ENCODE measurements at regions not wholly inside any gene's neighbourhood (a gene's known extent, or its start where the extent isn't known, plus 50 kb on each side); places are given as distances from the start of the nearest gene placed in this dataset.
"Not testable (repeated sequence)": the region's sequence is repeated elsewhere in the genome, so short reads cannot be mapped to it uniquely, and the experiment has no call there.

DNA sequence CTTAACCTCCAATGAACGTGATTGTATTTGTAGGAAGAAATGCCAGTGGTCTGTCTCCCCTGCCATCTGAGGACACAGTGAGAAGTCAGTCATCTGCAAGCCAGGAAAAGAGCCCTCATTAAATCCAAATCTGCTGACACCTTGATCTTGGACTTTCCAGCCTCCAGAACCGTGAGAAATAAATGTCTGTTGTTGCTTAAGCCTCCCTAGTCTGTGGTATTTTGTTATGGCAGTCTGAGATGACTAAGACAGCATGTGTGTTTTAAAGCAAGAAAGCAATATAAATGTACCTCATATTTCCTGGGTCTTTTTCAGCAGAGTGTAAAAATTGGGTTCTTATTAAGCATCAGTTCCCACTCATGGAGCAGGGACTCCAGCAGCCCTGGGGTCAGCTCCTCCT lies 177.9 kb upstream of the NLRP1 start:
- TF ChIP-seq CTCF (conservative IDR thresholded peaks at IDR 0.05), result no peak
- no peak overlapping the region for H3K27ac ChIP-seq

- no peak overlapping the region for H3K27ac ChIP-seq
- no peak for TF ChIP-seq CTCF (conservative IDR thresholded peaks at IDR 0.05)
Observed at GRCh38 chr17:5763595-5764306, 179.4 kb upstream of the NLRP1 start.

- H3K27ac ChIP-seq, result no peak overlapping the region
Observed at GRCh38 chr17:5769593-5770354, 185.5 kb upstream of the NLRP1 start.

GRCh38 chr17:5770441-5771270 lies 186.3 kb upstream of the NLRP1 start:
- TF ChIP-seq CTCF (conservative IDR thresholded peaks at IDR 0.05), result no peak
- no peak overlapping the region for H3K27ac ChIP-seq

More at GRCh38 chr17:5769593-5770354, 185.5 kb upstream of the NLRP1 start:
- no peak for TF ChIP-seq CTCF (conservative IDR thresholded peaks at IDR 0.05)

- H3K27ac ChIP-seq, result not testable (repeated sequence)
Observed at GRCh38 chr17:5771271-5771577, 186.9 kb upstream of the NLRP1 start.

GRCh38 chr17:5772017-5772416 lies 187.7 kb upstream of the NLRP1 start:
- H3K27ac ChIP-seq, result not testable (repeated sequence)

DNA sequence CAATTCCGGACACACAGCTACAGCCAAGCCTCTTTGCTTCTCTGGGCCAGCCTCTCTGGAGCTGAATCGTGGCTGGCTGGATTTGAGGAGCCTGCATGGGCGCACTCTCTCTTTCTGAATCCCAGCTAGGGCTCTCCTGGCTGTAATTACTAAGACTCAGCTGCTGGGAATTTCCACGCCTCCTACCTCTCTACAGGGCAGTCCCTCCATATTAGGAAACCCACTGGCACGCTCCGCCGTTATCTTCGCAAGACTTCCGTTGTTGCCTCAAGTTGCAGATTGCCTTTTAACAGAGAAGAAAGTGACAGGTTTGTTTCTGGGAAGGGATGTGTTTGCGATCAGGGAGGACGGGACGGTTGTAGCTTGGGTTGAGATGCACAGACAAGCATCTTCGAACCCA lies 188.4 kb upstream of the NLRP1 start:
- H3K27ac ChIP-seq, result no peak overlapping the region
- no peak for TF ChIP-seq CTCF (conservative IDR thresholded peaks at IDR 0.05)

DNA sequence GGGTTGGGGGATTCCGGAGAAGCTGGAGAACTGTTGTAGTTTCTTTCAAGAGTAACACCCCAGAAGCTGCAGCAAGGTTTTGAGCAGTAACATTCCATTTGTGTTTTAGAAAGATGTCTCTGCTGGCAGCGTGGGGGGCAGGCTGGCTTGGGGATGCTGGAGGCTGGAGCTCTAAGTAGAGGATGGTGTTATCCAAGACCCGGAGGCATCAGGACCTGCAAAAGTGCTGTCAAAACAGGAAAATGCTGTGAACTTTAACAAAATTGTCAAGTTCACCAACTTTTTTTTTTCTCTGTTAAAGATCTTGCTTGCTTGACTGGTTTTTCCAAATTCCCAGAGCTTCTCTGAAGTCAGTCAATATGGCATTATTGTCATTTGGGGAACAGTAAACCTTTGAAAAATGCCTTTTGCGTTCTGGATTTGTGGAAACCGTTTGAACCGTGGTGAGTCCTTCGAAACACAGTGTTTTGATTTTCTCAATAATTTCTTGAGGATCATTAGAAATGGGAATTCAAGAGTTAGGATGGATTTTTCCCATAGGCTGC lies 189.6 kb upstream of the NLRP1 start:
- no peak for TF ChIP-seq CTCF (conservative IDR thresholded peaks at IDR 0.05)
- H3K27ac ChIP-seq, result no peak overlapping the region
